ENCODE measurements at regions not wholly inside any gene's neighbourhood (a gene's known extent, or its start where the extent isn't known, plus 50 kb on each side); places are given as distances from the start of the nearest gene placed in this dataset.

- TF ChIP-seq POLR2A (IDR thresholded peaks at IDR 0.05) = no peak
- TF ChIP-seq, protein P1, sequence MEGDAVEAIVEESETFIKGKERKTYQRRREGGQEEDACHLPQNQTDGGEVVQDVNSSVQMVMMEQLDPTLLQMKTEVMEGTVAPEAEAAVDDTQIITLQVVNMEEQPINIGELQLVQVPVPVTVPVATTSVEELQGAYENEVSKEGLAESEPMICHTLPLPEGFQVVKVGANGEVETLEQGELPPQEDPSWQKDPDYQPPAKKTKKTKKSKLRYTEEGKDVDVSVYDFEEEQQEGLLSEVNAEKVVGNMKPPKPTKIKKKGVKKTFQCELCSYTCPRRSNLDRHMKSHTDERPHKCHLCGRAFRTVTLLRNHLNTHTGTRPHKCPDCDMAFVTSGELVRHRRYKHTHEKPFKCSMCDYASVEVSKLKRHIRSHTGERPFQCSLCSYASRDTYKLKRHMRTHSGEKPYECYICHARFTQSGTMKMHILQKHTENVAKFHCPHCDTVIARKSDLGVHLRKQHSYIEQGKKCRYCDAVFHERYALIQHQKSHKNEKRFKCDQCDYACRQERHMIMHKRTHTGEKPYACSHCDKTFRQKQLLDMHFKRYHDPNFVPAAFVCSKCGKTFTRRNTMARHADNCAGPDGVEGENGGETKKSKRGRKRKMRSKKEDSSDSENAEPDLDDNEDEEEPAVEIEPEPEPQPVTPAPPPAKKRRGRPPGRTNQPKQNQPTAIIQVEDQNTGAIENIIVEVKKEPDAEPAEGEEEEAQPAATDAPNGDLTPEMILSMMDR (IDR thresholded peaks at IDR 0.05) = no peak
These were observed 1383.4 kb upstream of the PCDH20 start for GRCh38 chr13:62799038-62799535.
